H1 (cell line): ENCODE measurements at regions not wholly inside any gene's neighbourhood (a gene's known extent, or its start where the extent isn't known, plus 50 kb on each side); places are given as distances from the start of the nearest gene placed in this dataset.

ENCODE experiments used
- CTCF ChIA-PET: fragments of 300-600 bp; sonication (Branson Sonifier 250); formaldehyde crosslinking; loops from one replicate; lab custom pipeline; 2021; ENCODE audit not compliant: partially characterized antibody; lab: Charles Lee
- POLR2A ChIA-PET: fragments of 300-600 bp; sonication (Branson Sonifier 250); formaldehyde crosslinking; loops from one replicate; lab custom pipeline; 2021; ENCODE audit warnings: inconsistent platforms; ENCODE audit not compliant: partially characterized antibody; lab: Charles Lee
- DNase-seq, 2 experiments: peaks; one replicate each; pipeline versions ENCODE4 v3.0.0 to v3.0.0-alpha.2; 2010 to 2022; ENCODE audit warnings: low spot score in 2 of 2, low read depth in 1 of 2, mixed read lengths in 1 of 2
- FAIRE-seq: peaks from 2 replicates; lab custom pipeline; 2011; peaks lifted over from hg19 to GRCh38; lab: Jason Lieb, UNC
- H2AFZ ChIP-seq: 2 replicates; pipeline ENCODE4 v1.8.1; 2012; ENCODE audit warnings: low read length, inconsistent platforms
- H2AK5ac ChIP-seq: 2 replicates; pipeline ENCODE4 v1.6.1; 2013; ENCODE audit warnings: low read depth, low read length
- H2BK120ac ChIP-seq: replicated peaks from 2 replicates; pipeline ENCODE3; 2013; ENCODE audit warnings: low read depth, low read length, inconsistent platforms
- H2BK12ac ChIP-seq: 2 replicates; pipeline ENCODE4 v1.6.1; 2013; ENCODE audit warnings: low read depth, low read length
- H2BK15ac ChIP-seq: 2 replicates; pipeline ENCODE4 v1.6.1; 2013; ENCODE audit warnings: low read length
- H2BK20ac ChIP-seq: 2 replicates; pipeline ENCODE4 v1.6.1; 2013; ENCODE audit warnings: low read length
- H2BK5ac ChIP-seq: 2 replicates; pipeline ENCODE4 v1.6.1; 2013; ENCODE audit warnings: low read depth, low read length
- H3K14ac ChIP-seq: 2 replicates; pipeline ENCODE4 v1.6.1; 2013; ENCODE audit warnings: inconsistent platforms; ENCODE audit not compliant: insufficient read length
- H3K18ac ChIP-seq: 2 replicates; pipeline ENCODE4 v1.6.1; 2013; ENCODE audit warnings: low read length; ENCODE audit errors: extremely low read depth
- H3K23ac ChIP-seq: 2 replicates; pipeline ENCODE4 v1.6.1; 2013; ENCODE audit warnings: inconsistent platforms; ENCODE audit not compliant: insufficient read length
- H3K23me2 ChIP-seq: 2 replicates; pipeline ENCODE4 v1.6.1; 2013; ENCODE audit warnings: low read depth, low read length
- H3K27ac ChIP-seq: 2 replicates; pipeline ENCODE4 v1.6.1; 2011; ENCODE audit warnings: low read depth, low read length, inconsistent platforms
- H3K27me3 ChIP-seq, 4 experiments: replicated peaks in 1 of 4; 1 replicate in 1 of 4; 2 replicates in 3 of 4; pipeline versions ENCODE4 v1.6.1 to v1.8.1; 2011 to 2013; ENCODE audit warnings: low read length in 3 of 4, mild to moderate bottlenecking in 3 of 4, inconsistent platforms in 2 of 4, mixed read lengths in 2 of 4, moderate library complexity in 1 of 4; ENCODE audit not compliant: control insufficient read depth in 3 of 4, insufficient read depth in 3 of 4; ENCODE audit errors: extremely low read depth in 1 of 4
- H3K36me3 ChIP-seq, 4 experiments: 2 replicates each; pipeline versions ENCODE4 v1.6.1 to v1.8.1; 2011 to 2013; ENCODE audit warnings: mild to moderate bottlenecking in 4 of 4, low read length in 3 of 4, moderate library complexity in 2 of 4, control low read depth in 1 of 4, inconsistent platforms in 1 of 4; ENCODE audit not compliant: insufficient read depth in 4 of 4, control insufficient read depth in 2 of 4
- H3K4ac ChIP-seq: replicated peaks from 2 replicates; pipeline ENCODE3; 2013; ENCODE audit warnings: low read length, low read depth, mixed read lengths, inconsistent platforms; ENCODE audit not compliant: insufficient read length
- H3K4me1 ChIP-seq, 4 experiments: replicated peaks in 1 of 4; 1 replicate in 1 of 4; 2 replicates in 3 of 4; pipeline versions ENCODE4 v1.6.1 to v1.8.1; 2011 to 2013; ENCODE audit warnings: low read length in 3 of 4, inconsistent platforms in 2 of 4, mixed read lengths in 1 of 4; ENCODE audit not compliant: insufficient read depth in 4 of 4, control insufficient read depth in 3 of 4
- H3K4me2 ChIP-seq, 2 experiments: 2 replicates each; pipeline versions ENCODE4 v1.6.1 to v1.8.1; 2011 to 2013; ENCODE audit warnings: low read depth in 2 of 2, low read length in 2 of 2, control low read depth in 1 of 2, inconsistent platforms in 1 of 2, mild to moderate bottlenecking in 1 of 2; ENCODE audit not compliant: insufficient read depth in 1 of 2
- H3K4me3 ChIP-seq, 4 experiments: fragments of 200-600, 300-600 bp in 1 of 4; sonication (generic), shearing (Covaris generic), sonication (Bioruptor Twin) in 1 of 4; 2 replicates each; pipeline versions ENCODE4 v1.5.1 to v1.8.1; 2011 to 2016; ENCODE audit warnings: low read length in 4 of 4, low read depth in 3 of 4, control low read depth in 2 of 4, inconsistent platforms in 2 of 4, mild to moderate bottlenecking in 2 of 4, mixed read lengths in 1 of 4, moderate library complexity in 1 of 4; ENCODE audit not compliant: insufficient read depth in 2 of 4; ENCODE audit errors: extremely low read depth in 1 of 4
- H3K56ac ChIP-seq: replicated peaks from 2 replicates; pipeline ENCODE3; 2013; ENCODE audit warnings: low read depth, mild to moderate bottlenecking, mixed read lengths, low read length, inconsistent platforms; ENCODE audit not compliant: insufficient read length
- H3K79me1 ChIP-seq: 2 replicates; pipeline ENCODE4 v1.6.1; 2013; ENCODE audit warnings: low read depth, low read length, control low read depth
- H3K79me2 ChIP-seq, 2 experiments: 2 replicates each; pipeline versions ENCODE4 v1.6.1 to v1.8.1; 2012 to 2013; ENCODE audit warnings: low read length in 2 of 2, mild to moderate bottlenecking in 2 of 2, inconsistent platforms in 1 of 2; ENCODE audit not compliant: insufficient read depth in 2 of 2, control insufficient read depth in 1 of 2
- H3K9ac ChIP-seq, 4 experiments: replicated peaks in 1 of 4; 1 replicate in 1 of 4; 2 replicates in 3 of 4; pipeline versions ENCODE4 v1.6.1 to v1.8.1; 2011 to 2013; ENCODE audit warnings: low read depth in 3 of 4, low read length in 3 of 4, control low read depth in 2 of 4, mild to moderate bottlenecking in 2 of 4, moderate library complexity in 2 of 4, inconsistent platforms in 1 of 4; ENCODE audit errors: extremely low read depth in 1 of 4
- H3K9me3 ChIP-seq, 2 experiments: 2 replicates each; pipeline versions ENCODE4 v1.6.1 to v1.8.1; 2012 to 2013; ENCODE audit warnings: mild to moderate bottlenecking in 2 of 2, moderate library complexity in 2 of 2, control low read depth in 1 of 2, inconsistent platforms in 1 of 2, low read depth in 1 of 2, low read length in 1 of 2, mixed read lengths in 1 of 2; ENCODE audit not compliant: insufficient read depth in 2 of 2
- H4K20me1 ChIP-seq, 2 experiments: replicated peaks in 1 of 2; 2 replicates each; pipeline versions ENCODE3 to v1.8.1; 2011 to 2013; ENCODE audit warnings: inconsistent platforms in 2 of 2, low read length in 2 of 2, mild to moderate bottlenecking in 1 of 2; ENCODE audit not compliant: insufficient read depth in 2 of 2, control insufficient read depth in 1 of 2
- H4K5ac ChIP-seq: 2 replicates; pipeline ENCODE4 v1.6.1; 2013; ENCODE audit warnings: low read length, low read depth, mixed read lengths, inconsistent platforms; ENCODE audit not compliant: insufficient read length
- H4K8ac ChIP-seq: 2 replicates; pipeline ENCODE4 v1.8.0; 2013; ENCODE audit warnings: mild to moderate bottlenecking, moderate library complexity, low read length, inconsistent platforms; ENCODE audit not compliant: insufficient read depth; ENCODE audit errors: extremely low read depth
- H4K91ac ChIP-seq: replicated peaks from 2 replicates; pipeline ENCODE3; 2013; ENCODE audit warnings: low read length, mixed read lengths, inconsistent platforms; ENCODE audit not compliant: insufficient read length
- SP4 ChIP-seq: IDR thresholded peaks from 2 replicates; pipeline ENCODE4 v1.6.1; 2012; ENCODE audit warnings: low read length, inconsistent platforms
- WGBS, 2 experiments: shearing (Covaris generic) in 1 of 2; methylation state at CpG; one replicate each; pipeline versions ENCODE4 v1.1.6 to v1.1.7; 2013 to 2015; ENCODE audit warnings: low lambda C conversion rate in 2 of 2, mixed read lengths in 2 of 2, inconsistent platforms in 1 of 2, low coverage in 1 of 2, missing lambda C conversion rate in 1 of 2; ENCODE audit not compliant: insufficient replicate concordance in 2 of 2, insufficient coverage in 1 of 2, insufficient read length in 1 of 2; ENCODE audit errors: extremely low coverage in 1 of 2, missing lambda C conversion rate in 1 of 2; 5-methylcytosine and 5-hydroxymethylcytosine counted together

- FAIRE-seq (no peak), DNase-seq (no peak)
- no peak overlapping the region for H3K18ac ChIP-seq
- WGBS, 2 experiments: 94% methylated on average over 3 of the region's 3 CpGs; no CpG with 5 or more reads in 1 of the 2 experiments
- no peaks in the 10 kb centered on the region for H3K79me2 ChIP-seq
- H2BK15ac ChIP-seq: no peak overlapping the region
- H2BK120ac ChIP-seq: no peak overlapping the region
- no peak overlapping the region for H3K14ac ChIP-seq
- H2BK12ac ChIP-seq: no peak overlapping the region
- H2BK5ac ChIP-seq: no peak overlapping the region
- H4K5ac ChIP-seq: no peak overlapping the region
- H3K27me3 ChIP-seq: no peaks in the 10 kb centered on the region
- H3K36me3 ChIP-seq: no peaks in the 10 kb centered on the region
- no peak overlapping the region for H2BK20ac ChIP-seq
- H2AK5ac ChIP-seq: no peak overlapping the region
- no peaks in the 10 kb centered on the region for H3K79me1 ChIP-seq
- H3K4me1 ChIP-seq: no peaks in the 10 kb centered on the region; a peak in 1 of 7 replicates
- H3K4ac ChIP-seq: no peak overlapping the region
- no peak overlapping the region for H3K56ac ChIP-seq
- H3K4me2 ChIP-seq: no peak overlapping the region
- H4K91ac ChIP-seq: no peak overlapping the region
- H3K23ac ChIP-seq: no peak overlapping the region
- no peak overlapping the region for H2AFZ ChIP-seq
- H4K20me1 ChIP-seq: no peaks in the 10 kb centered on the region
- ChIA-PET CTCF (interaction anchor here (0.8 to 1.6 kb wide), 2 partner anchors 11 to 81 kb away, joined by 3 read pairs; no protein-coding TSS in a partner anchor), POLR2A (no interaction called here)
- no peak overlapping the region for H3K4me3 ChIP-seq
- H3K23me2 ChIP-seq: no peaks in the 10 kb centered on the region
- H4K8ac ChIP-seq: no peak overlapping the region
- no peak overlapping the region for H3K9ac ChIP-seq
- H3K27ac ChIP-seq: no peak overlapping the region
- TF ChIP-seq SP4: no peak
- TF ChIP-seq, all 59 proteins: peak for 0
- peaks cover 7 to 11% of the 10 kb centered on the region in 2 experiments; a peak in 3 of 4 replicates for H3K9me3 ChIP-seq
These were observed 229.9 kb downstream of the PTPRU start for GRCh38 chr1:29466258-29466657.
